ENCODE measurements at regions not wholly inside any gene's neighbourhood (a gene's known extent, or its start where the extent isn't known, plus 50 kb on each side); places are given as distances from the start of the nearest gene placed in this dataset.

DNA sequence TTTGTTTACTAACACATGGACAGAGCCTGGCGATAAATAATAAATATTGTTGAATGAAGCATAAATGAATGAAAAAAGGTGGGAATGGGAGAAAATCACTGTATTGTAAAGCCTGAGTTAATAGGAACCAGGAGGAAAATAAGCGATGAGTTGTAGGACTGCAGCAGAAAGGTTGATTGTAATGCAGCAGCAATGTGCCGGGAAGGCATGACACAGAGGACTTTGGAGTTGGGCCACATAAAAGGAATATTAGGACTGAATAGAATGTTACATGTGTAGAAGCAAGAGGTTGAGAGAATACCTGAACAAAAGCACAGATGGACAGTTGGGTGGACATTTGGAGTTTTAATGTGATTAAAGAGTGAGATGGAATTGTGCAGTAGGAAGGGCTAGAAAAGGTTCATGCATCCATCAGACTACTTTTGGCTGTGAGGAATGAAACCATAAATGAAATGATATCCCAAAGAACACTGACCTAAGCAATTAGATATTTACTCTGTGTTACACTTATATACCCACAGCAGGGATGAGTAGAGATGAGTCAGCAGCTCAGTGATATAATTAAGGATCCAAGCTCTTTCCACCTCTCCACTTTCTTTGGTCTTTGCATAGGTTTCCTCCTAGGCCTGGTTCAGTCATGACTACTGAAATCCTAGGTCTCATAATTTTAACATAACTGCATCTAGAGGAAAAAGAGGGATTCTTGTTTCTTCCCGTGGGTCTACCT lies 55.4 kb downstream of the CCER1 start:
- Histone ChIP-seq H3K9me3 (no peaks in the 10 kb centered on the region), H3K27me3 (no peaks in the 10 kb centered on the region), H3K9ac (ENCODE audit: low read depth in 2 of 2, low read length in 2 of 2) (no peak overlapping the region), H3K4me1 (no peaks in the 10 kb centered on the region), H3K4me3 (no peak overlapping the region), H3K36me3 (no peaks in the 10 kb centered on the region), H3K27ac (no peak overlapping the region)
- intact Hi-C loops (cut with DNase I), result no loop called here
- DNase-seq, result no peak
- TF ChIP-seq, protein P1, sequence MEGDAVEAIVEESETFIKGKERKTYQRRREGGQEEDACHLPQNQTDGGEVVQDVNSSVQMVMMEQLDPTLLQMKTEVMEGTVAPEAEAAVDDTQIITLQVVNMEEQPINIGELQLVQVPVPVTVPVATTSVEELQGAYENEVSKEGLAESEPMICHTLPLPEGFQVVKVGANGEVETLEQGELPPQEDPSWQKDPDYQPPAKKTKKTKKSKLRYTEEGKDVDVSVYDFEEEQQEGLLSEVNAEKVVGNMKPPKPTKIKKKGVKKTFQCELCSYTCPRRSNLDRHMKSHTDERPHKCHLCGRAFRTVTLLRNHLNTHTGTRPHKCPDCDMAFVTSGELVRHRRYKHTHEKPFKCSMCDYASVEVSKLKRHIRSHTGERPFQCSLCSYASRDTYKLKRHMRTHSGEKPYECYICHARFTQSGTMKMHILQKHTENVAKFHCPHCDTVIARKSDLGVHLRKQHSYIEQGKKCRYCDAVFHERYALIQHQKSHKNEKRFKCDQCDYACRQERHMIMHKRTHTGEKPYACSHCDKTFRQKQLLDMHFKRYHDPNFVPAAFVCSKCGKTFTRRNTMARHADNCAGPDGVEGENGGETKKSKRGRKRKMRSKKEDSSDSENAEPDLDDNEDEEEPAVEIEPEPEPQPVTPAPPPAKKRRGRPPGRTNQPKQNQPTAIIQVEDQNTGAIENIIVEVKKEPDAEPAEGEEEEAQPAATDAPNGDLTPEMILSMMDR (IDR thresholded peaks at IDR 0.05), result no peak

DNA sequence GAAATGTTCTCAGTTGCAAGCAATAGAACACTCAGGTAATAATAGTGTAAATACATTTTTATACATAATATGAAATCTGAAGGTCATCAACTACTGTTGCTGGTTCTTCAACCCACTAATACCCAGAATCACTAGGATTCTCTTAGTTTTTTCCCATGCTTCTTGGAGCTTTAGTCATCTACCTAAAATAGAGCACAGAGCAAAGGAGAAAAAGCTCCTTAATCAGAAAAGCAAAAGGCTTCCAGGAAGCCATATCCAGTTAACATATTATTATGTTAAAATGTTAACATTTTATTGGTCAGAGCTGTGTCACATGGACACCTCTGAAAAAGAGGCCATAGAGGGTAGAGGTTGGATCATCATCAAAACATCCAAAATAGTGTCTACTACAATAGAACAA lies 57.0 kb downstream of the CCER1 start:
- Histone ChIP-seq H3K9ac (ENCODE audit: low read depth in 2 of 2, low read length in 2 of 2) (no peak overlapping the region), H3K36me3 (no peaks in the 10 kb centered on the region), H3K4me1 (no peaks in the 10 kb centered on the region), H3K9me3 (no peaks in the 10 kb centered on the region), H3K4me3 (no peak overlapping the region), H3K27ac (no peak overlapping the region), H3K27me3 (no peaks in the 10 kb centered on the region)
- TF ChIP-seq, protein P1 (IDR thresholded peaks at IDR 0.05), result no peak
- DNase-seq, result no peak
- intact Hi-C loops (cut with DNase I), result no loop called here

DNA sequence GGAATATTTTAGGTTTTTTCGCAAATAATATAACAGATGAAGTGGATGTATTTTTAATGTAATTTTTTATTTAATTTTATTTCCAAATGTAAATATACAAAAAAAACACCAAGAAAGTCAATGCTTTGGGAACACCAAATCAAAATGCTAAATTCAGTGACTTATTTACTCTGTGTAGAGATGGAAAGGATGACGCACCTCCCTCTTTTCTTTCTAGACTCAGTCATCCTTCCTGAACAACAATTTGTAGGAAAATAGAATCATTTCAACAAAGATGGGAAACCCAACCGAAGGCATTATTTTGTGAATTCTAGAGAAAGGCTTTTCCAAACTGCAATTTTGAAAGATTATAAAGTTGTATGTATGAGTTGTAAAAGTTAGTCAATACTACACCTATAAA lies 57.7 kb downstream of the CCER1 start:
- H3K4me3 ChIP-seq, result no peak overlapping the region
- DNase-seq, result no peak
- no peaks in the 10 kb centered on the region for H3K27me3 ChIP-seq
- H3K9me3 ChIP-seq, result no peaks in the 10 kb centered on the region
- intact Hi-C loops (cut with DNase I), result no loop called here
- TF ChIP-seq, protein P1 (IDR thresholded peaks at IDR 0.05), result no peak
- H3K27ac ChIP-seq, result no peak overlapping the region
- H3K4me1 ChIP-seq, result no peaks in the 10 kb centered on the region
- no peak overlapping the region for H3K9ac ChIP-seq (ENCODE audit: low read depth in 2 of 2, low read length in 2 of 2)
- H3K36me3 ChIP-seq, result no peaks in the 10 kb centered on the region

DNA sequence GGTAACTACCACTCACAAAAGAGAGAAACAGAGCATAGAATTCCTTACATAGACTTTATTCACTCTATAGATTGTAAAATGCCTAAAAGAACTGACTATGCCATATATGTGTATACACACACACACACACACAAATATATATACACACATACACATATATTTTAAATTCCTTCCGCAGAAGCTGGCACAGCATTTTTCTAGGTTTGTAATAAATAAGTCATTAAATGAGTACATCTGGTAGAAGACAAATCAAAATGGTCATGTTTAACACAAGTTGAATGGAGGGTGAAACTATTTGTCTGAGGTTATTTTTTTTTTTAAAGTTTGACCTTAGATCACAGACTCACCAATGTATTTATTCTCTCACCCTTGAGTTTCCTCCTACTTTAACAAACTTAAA lies 58.2 kb downstream of the CCER1 start:
- H3K9me3 ChIP-seq, result no peaks in the 10 kb centered on the region
- TF ChIP-seq, protein P1 (IDR thresholded peaks at IDR 0.05), result no peak
- no peaks in the 10 kb centered on the region for H3K36me3 ChIP-seq
- H3K27ac ChIP-seq, result no peak overlapping the region
- H3K4me1 ChIP-seq, result no peaks in the 10 kb centered on the region
- no peak for DNase-seq
- H3K4me3 ChIP-seq, result no peak overlapping the region
- no peak overlapping the region for H3K9ac ChIP-seq (ENCODE audit: low read depth in 2 of 2, low read length in 2 of 2)
- intact Hi-C loops (cut with DNase I), result no loop called here
- H3K27me3 ChIP-seq, result no peaks in the 10 kb centered on the region

DNA sequence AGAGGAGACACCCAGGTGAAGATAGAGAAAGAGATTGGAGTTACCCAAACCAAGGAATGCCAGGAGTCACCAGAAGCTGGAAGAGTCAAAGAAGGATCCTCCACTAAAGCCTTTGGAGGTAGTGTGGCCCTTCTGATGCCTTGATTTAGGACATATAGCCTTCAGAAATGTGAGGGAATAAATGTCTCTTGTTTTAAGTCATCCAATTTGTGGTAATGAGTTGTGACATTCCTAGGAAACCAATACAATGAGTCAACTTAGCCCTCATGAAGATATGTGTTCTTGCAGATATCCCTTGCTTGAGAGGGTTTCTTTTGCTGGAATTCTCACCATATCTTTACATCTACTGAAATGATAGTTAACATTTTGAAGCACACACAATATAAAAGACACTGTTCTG lies 58.8 kb downstream of the CCER1 start:
- Histone ChIP-seq H3K4me3 (no peak overlapping the region), H3K27me3 (no peaks in the 10 kb centered on the region), H3K9me3 (no peaks in the 10 kb centered on the region), H3K27ac (no peak overlapping the region), H3K36me3 (no peaks in the 10 kb centered on the region), H3K4me1 (no peaks in the 10 kb centered on the region), H3K9ac (ENCODE audit: low read depth in 2 of 2, low read length in 2 of 2) (no peak overlapping the region)
- DNase-seq, result no peak
- TF ChIP-seq, protein P1 (IDR thresholded peaks at IDR 0.05), result no peak
- intact Hi-C loops (cut with DNase I), result no loop called here

Data from colonic mucosa (tissue), 4 donors.